Testis (tissue), 2 donors: ENCODE measurements at regions not wholly inside any gene's neighbourhood (a gene's known extent, or its start where the extent isn't known, plus 50 kb on each side); places are given as distances from the start of the nearest gene placed in this dataset.

Experiments
- CTCF ChIP-seq, 3 experiments: fragments of 450-650 bp in 2 of 3; fragments of 200-600 bp in 1 of 3; sonication (generic) in 1 of 3; IDR thresholded peaks; one replicate each; pipeline ENCODE4 v1.5.1; 2016 to 2019; ENCODE audit warnings: antibody characterized with exemption in 3 of 3, mild to moderate bottlenecking in 2 of 3, moderate library complexity in 1 of 3
- POLR2A ChIP-seq: fragments of 450-650 bp; IDR thresholded peaks from one replicate; pipeline ENCODE4 v1.6.1; 2017; ENCODE audit warnings: antibody characterized with exemption, mild to moderate bottlenecking, moderate library complexity

GRCh38 chr21:16308269-16308668 is 578.5 kb downstream of the USP25 start:
- TF ChIP-seq CTCF (IDR thresholded peaks at IDR 0.05) (no peak), POLR2A (no peak)
